Loucy (cell line): ENCODE measurements at regions not wholly inside any gene's neighbourhood (a gene's known extent, or its start where the extent isn't known, plus 50 kb on each side); places are given as distances from the start of the nearest gene placed in this dataset.

Experiments
- EZH2phosphoT487 ChIP-seq: fragments of 200-600 bp; IDR thresholded peaks from 2 replicates; pipeline ENCODE4 v1.6.1; 2018; ENCODE audit warnings: antibody characterized with exemption, mild to moderate bottlenecking, moderate library complexity, borderline replicate concordance
- TF ChIP-seq, protein P1 (sequence below): fragments of 200-600 bp; sonication (generic); conservative IDR thresholded peaks from 2 replicates; pipeline ENCODE4 v1.5.1; 2014; ENCODE audit warnings: mild to moderate bottlenecking, antibody characterized with exemption, low read length

DNA sequence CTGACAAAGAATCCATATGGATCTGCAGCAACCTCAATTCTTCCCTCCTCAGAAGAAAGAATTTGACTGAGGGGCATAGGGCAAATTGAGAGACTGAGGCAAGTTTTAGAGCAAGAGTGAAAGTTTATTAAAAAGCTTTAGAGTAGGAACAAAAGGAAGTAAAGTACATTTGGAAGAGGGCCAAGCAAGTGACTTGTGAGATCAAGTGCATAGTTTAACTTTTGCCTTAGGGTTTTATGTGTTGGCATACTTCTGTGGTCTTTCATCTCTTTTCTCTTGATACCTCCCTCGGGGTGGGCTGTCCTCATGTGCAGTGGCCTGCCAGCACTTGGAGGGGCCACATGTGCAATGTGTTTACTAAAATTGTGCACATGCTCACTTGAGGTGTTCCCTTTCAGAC lies 98.0 kb upstream of the MAGEB16 start:
- TF ChIP-seq, protein P1, sequence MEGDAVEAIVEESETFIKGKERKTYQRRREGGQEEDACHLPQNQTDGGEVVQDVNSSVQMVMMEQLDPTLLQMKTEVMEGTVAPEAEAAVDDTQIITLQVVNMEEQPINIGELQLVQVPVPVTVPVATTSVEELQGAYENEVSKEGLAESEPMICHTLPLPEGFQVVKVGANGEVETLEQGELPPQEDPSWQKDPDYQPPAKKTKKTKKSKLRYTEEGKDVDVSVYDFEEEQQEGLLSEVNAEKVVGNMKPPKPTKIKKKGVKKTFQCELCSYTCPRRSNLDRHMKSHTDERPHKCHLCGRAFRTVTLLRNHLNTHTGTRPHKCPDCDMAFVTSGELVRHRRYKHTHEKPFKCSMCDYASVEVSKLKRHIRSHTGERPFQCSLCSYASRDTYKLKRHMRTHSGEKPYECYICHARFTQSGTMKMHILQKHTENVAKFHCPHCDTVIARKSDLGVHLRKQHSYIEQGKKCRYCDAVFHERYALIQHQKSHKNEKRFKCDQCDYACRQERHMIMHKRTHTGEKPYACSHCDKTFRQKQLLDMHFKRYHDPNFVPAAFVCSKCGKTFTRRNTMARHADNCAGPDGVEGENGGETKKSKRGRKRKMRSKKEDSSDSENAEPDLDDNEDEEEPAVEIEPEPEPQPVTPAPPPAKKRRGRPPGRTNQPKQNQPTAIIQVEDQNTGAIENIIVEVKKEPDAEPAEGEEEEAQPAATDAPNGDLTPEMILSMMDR, result no peak
- no peak for TF ChIP-seq EZH2phosphoT487
